ENCODE measurements at regions not wholly inside any gene's neighbourhood (a gene's known extent, or its start where the extent isn't known, plus 50 kb on each side); places are given as distances from the start of the nearest gene placed in this dataset.

DNA sequence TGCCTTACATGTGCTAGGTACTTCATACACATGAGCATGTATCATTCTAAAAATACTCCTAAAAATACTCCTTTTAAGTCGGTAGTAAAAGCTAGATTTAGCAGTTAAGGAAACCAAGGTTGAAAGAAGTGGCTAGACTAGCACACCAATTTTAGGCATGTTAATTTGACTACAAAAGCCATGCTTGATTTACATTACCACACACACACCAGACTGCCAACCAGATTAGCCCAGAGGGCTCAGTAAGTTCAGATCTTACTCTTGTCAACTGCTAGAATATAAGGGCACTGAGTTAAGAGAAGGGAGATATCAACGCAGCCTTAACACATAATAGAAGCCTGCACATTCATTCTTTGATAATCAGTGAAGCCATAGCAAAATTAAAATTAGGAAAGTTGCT, 117.9 kb downstream of the MID1IP1 start:
- H4K20me1 ChIP-seq (ENCODE audit: insufficient read depth): no peaks in the 10 kb centered on the region
- ChIA-PET CTCF (interaction anchor here (0.6 kb wide), 1 partner anchor 381 kb away, joined by 3 read pairs; no protein-coding TSS in a partner anchor), POLR2A (no interaction called here)
- no peak for TF ChIP-seq MXI1 (IDR thresholded peaks at IDR 0.05; ENCODE audit: low read depth, low read length)
- TF ChIP-seq FOSL2 (IDR thresholded peaks at IDR 0.05; ENCODE audit: borderline replicate concordance, low read depth): no peak
- no peak for TF ChIP-seq NRF1 (IDR thresholded peaks at IDR 0.05; ENCODE audit: low read depth, low read length)
- TF ChIP-seq, protein P1, sequence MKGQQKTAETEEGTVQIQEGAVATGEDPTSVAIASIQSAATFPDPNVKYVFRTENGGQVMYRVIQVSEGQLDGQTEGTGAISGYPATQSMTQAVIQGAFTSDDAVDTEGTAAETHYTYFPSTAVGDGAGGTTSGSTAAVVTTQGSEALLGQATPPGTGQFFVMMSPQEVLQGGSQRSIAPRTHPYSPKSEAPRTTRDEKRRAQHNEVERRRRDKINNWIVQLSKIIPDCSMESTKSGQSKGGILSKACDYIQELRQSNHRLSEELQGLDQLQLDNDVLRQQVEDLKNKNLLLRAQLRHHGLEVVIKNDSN (IDR thresholded peaks at IDR 0.05; ENCODE audit: borderline replicate concordance, low read depth): no peak
- no peak for TF ChIP-seq ZBTB33 (IDR thresholded peaks at IDR 0.05; ENCODE audit: borderline replicate concordance, low read depth)
- TF ChIP-seq, protein P2, sequence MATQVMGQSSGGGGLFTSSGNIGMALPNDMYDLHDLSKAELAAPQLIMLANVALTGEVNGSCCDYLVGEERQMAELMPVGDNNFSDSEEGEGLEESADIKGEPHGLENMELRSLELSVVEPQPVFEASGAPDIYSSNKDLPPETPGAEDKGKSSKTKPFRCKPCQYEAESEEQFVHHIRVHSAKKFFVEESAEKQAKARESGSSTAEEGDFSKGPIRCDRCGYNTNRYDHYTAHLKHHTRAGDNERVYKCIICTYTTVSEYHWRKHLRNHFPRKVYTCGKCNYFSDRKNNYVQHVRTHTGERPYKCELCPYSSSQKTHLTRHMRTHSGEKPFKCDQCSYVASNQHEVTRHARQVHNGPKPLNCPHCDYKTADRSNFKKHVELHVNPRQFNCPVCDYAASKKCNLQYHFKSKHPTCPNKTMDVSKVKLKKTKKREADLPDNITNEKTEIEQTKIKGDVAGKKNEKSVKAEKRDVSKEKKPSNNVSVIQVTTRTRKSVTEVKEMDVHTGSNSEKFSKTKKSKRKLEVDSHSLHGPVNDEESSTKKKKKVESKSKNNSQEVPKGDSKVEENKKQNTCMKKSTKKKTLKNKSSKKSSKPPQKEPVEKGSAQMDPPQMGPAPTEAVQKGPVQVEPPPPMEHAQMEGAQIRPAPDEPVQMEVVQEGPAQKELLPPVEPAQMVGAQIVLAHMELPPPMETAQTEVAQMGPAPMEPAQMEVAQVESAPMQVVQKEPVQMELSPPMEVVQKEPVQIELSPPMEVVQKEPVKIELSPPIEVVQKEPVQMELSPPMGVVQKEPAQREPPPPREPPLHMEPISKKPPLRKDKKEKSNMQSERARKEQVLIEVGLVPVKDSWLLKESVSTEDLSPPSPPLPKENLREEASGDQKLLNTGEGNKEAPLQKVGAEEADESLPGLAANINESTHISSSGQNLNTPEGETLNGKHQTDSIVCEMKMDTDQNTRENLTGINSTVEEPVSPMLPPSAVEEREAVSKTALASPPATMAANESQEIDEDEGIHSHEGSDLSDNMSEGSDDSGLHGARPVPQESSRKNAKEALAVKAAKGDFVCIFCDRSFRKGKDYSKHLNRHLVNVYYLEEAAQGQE (IDR thresholded peaks at IDR 0.05; ENCODE audit: low read depth, low read length): no peak
- no peak for TF ChIP-seq SIN3A (IDR thresholded peaks at IDR 0.05; ENCODE audit: borderline replicate concordance, low read depth, low read length)
- no peak for TF ChIP-seq CHD2 (IDR thresholded peaks at IDR 0.05; ENCODE audit: low read length, partially characterized antibody)
- TF ChIP-seq GABPA (IDR thresholded peaks at IDR 0.05; ENCODE audit: low read depth): no peak
- TF ChIP-seq TAF1 (IDR thresholded peaks at IDR 0.05; ENCODE audit: borderline replicate concordance, low read depth, low read length): no peak
- no peak overlapping the region for H2AFZ ChIP-seq (ENCODE audit: low read depth)
- H3K36me3 ChIP-seq (replicated peaks in 1 of 2; ENCODE audit: control insufficient read depth in 1 of 2, insufficient read depth in 2 of 2, low read length in 1 of 2): no peaks in the 10 kb centered on the region
- H3K4me3 ChIP-seq (ENCODE audit: low read depth in 2 of 2, low read length in 1 of 2): no peak overlapping the region
- H3K27me3 ChIP-seq (ENCODE audit: insufficient read depth): no peaks in the 10 kb centered on the region; the same call in 1 of the 2 replicates
- H3F3A ChIP-seq (replicated peaks; ENCODE audit: insufficient read depth): no peaks in the 10 kb centered on the region
- H3K79me2 ChIP-seq (ENCODE audit: insufficient read depth): no peaks in the 10 kb centered on the region
- H3K9ac ChIP-seq: no peak overlapping the region
- 19% methylated on average over 2 of the region's 2 CpGs for WGBS (ENCODE audit: low lambda C conversion rate)
- no peaks in the 10 kb centered on the region for H3K4me1 ChIP-seq (ENCODE audit: control insufficient read depth in 1 of 2, insufficient read depth in 2 of 2, low read depth in 1 of 2, low read length in 1 of 2)
- H3K9me3 ChIP-seq: no peaks in the 10 kb centered on the region
- H3K9me2 ChIP-seq: no peaks in the 10 kb centered on the region
- H3K27ac ChIP-seq (ENCODE audit: low read depth in 2 of 2, low read length in 1 of 2): no peak overlapping the region
- no peak for DNase-seq
- no peak overlapping the region for H3K4me2 ChIP-seq
